ENCODE measurements at regions not wholly inside any gene's neighbourhood (a gene's known extent, or its start where the extent isn't known, plus 50 kb on each side); places are given as distances from the start of the nearest gene placed in this dataset.
A peak's percentile ranks its signal among the peaks of the same experiment; 100 is the strongest.
"Not testable (repeated sequence)": the region's sequence is repeated elsewhere in the genome, so short reads cannot be mapped to it uniquely, and the experiment has no call there.

- TF ChIP-seq THRA (CRISPR knock-in tag; IDR thresholded peaks at IDR 0.05; ENCODE audit: borderline replicate concordance), result peak; percentile 85; the same call in 1 of the 2 replicates
- 0 out of 2 replicates have a peak, but pooled peaks have one; percentile 32 for TF ChIP-seq GATAD1 (CRISPR knock-in tag; IDR thresholded peaks at IDR 0.05)
- TF ChIP-seq PAXIP1 (CRISPR knock-in tag; conservative IDR thresholded peaks at IDR 0.05), result peak; percentile 77
- peak; percentile 46; the same call in 1 of the 2 replicates for TF ChIP-seq ZNF441 (CRISPR knock-in tag; IDR thresholded peaks at IDR 0.05; ENCODE audit: borderline replicate concordance)
- TF ChIP-seq RXRA (CRISPR knock-in tag; IDR thresholded peaks at IDR 0.05), result peak; percentile 48; the same call in 1 of the 2 replicates
- peak; percentile 93; the same call in 1 of the 2 replicates for TF ChIP-seq MIER3 (CRISPR knock-in tag; IDR thresholded peaks at IDR 0.05; ENCODE audit: borderline replicate concordance)
- TF ChIP-seq SP1 (IDR thresholded peaks at IDR 0.05), result not testable (repeated sequence)
- peak; percentile 32; the same call in 1 of the 2 replicates for TF ChIP-seq SP1 (CRISPR knock-in tag; IDR thresholded peaks at IDR 0.05)
- TF ChIP-seq ARID5B (CRISPR knock-in tag; IDR thresholded peaks at IDR 0.05), result peak; percentile 95
- TF ChIP-seq BCL6 (CRISPR knock-in tag; IDR thresholded peaks at IDR 0.05), result peak; percentile 73
- TF ChIP-seq NCOA2 (CRISPR knock-in tag; IDR thresholded peaks at IDR 0.05), result 0 out of 2 replicates have a peak, but pooled peaks have one; percentile 55
- peak; percentile 88 for TF ChIP-seq JUNB (CRISPR knock-in tag; IDR thresholded peaks at IDR 0.05; ENCODE audit: borderline replicate concordance)
- TF ChIP-seq HDAC2 (CRISPR knock-in tag; IDR thresholded peaks at IDR 0.05), result peak; percentile 85; the same call in 1 of the 2 replicates
- TF ChIP-seq ZBTB49 (CRISPR knock-in tag; IDR thresholded peaks at IDR 0.05; ENCODE audit: borderline replicate concordance), result 0 out of 2 replicates have a peak, but pooled peaks have one; percentile 43
- TF ChIP-seq PHF20 (CRISPR knock-in tag; IDR thresholded peaks at IDR 0.05), result peak; percentile 61; the same call in 1 of the 2 replicates
- 0 out of 2 replicates have a peak, but pooled peaks have one; percentile 32 for TF ChIP-seq ZNF800 (CRISPR knock-in tag; IDR thresholded peaks at IDR 0.05)
- TF ChIP-seq MIXL1 (CRISPR knock-in tag; IDR thresholded peaks at IDR 0.05), result peak; percentile 96
Measured at GRCh38 chr20:48485153-48485552, 342.6 kb downstream of the PREX1 start (continued).
